GM19328 (cell line): ENCODE measurements at regions not wholly inside any gene's neighbourhood (a gene's known extent, or its start where the extent isn't known, plus 50 kb on each side); places are given as distances from the start of the nearest gene placed in this dataset.
A peak's percentile ranks its signal among the peaks of the same experiment; 100 is the strongest.

ENCODE experiments used
- ATAC-seq: cut with Tn5 transposase; IDR thresholded peaks from one replicate; pipeline ENCODE4 v1.9.1; 2021; ENCODE audit warnings: mild to moderate bottlenecking, moderate library complexity; ENCODE audit not compliant: unreplicated experiment

DNA sequence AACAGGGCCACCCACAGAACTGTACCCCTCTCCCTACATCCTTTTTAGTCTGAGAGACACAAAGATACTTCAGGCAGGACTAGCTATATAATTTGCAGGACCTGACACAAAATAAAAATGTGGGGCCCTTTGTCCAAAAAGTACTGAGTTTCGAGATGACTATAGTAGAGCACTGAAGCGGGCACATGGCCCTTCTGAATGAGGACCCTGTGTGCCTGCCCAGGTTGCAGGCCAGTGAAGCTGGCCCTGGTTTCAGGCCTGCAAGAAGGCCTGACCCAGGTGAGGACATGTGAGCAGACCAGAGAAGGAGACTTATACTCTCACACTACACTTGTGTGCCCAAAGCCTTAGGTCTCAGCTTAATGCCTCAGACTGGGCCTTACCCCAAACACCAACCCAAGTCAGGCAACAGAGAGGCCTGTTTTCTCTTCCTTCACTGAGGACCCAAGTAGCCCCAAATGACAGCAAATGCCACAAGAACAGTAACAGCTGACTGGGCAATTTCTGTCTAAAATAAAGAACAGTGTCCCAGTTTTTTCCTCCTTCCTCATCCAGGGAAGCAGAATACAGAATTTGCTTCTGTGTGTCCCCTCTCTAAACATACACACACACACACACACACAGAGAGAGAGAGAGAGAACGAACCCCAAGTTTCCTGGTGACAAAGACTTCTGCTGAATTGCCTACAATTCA is 100.9 kb upstream of the ARHGEF3 start:
- no peak for ATAC-seq

GRCh38 chr3:56900801-56901200 is 99.1 kb upstream of the ARHGEF3 start:
- ATAC-seq: no peak

- no peak for ATAC-seq
Observed at GRCh38 chr3:56899851-56900250, 98.1 kb upstream of the ARHGEF3 start.

- ATAC-seq: no peak
Observed at GRCh38 chr3:56899078-56899477, 97.3 kb upstream of the ARHGEF3 start.

DNA sequence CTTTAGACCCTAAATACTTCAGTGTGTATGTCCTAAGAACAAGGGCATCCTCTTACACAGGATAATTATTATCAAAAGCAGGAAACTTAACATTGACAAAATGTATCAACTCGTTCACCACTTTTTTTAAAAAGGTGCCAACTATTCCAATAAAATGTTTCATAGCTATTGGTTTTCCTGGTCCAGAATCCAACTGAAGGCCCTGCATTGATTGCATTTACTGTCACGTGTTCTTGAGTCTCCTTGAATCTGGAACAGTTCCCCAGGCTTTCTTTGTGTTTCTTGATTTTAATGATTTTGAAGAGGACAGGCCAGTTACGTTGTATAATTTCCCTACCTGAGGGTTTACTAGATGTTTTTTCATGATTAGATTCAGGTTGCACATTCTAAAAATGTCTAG is 94.6 kb upstream of the ARHGEF3 start:
- no peak for ATAC-seq

GRCh38 chr3:56894881-56895431 is 93.2 kb upstream of the ARHGEF3 start:
- peak; percentile 82 for ATAC-seq

GRCh38 chr3:56890448-56891091 is 88.8 kb upstream of the ARHGEF3 start:
- ATAC-seq: no peak

DNA sequence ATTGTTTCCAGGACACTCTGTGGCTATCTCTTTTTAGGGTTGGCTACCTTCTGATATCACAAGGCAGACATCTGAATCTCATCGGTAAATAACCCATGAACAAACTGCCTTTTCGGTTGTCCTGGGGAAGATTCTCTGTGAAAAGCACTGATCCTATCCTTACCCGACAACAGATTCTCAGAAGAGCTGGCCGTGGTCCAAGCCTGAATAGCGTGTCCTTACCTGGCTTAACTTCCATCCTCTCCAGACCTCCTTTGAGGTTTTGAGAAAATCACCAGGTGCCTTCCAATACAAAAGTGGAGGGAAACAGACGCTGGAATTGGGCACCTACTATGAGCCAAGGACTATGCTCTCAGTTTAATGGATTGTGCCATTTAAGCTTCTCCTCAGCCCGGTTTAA is 87.4 kb upstream of the ARHGEF3 start:
- ATAC-seq: no peak

- no peak for ATAC-seq
Observed at GRCh38 chr3:56887402-56888025, 85.8 kb upstream of the ARHGEF3 start.

DNA sequence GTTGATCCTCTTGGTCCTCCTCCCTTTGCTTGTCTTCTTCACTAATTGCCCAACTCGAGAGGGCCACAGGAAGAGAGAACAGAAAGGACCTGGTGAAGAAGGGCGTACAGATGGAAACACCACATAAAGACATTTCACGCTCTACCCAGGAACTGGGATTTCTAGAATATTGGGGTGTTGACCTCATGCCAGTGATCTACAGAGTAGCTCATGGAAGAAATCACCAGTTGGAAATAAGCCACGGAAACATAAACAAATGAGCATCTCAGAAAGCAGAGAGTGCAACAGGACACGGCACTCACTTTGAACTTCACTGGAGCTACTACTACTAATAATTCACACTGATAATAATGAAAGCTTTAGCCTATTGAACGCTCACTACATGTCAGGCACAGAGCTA is 84.6 kb upstream of the ARHGEF3 start:
- no peak for ATAC-seq

DNA sequence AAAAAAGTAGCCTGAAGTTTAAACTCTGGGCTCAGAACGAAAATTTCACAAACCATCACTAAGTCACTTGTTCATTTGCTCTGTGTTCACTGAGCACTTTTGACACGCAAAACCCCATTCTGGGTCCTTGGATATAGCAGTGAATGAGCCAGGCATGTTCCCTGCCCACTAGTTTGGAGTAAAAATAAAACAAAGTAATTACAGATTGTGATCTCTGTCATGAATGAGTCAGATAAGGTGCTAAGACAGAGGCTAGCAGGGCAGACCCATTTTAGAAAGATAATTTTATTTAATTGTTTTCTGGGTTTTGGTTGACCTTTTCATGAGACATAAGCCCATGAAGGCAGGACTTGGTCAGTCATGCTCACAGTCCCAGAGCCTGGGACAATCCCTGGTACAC is 84.1 kb upstream of the ARHGEF3 start:
- ATAC-seq: no peak

DNA sequence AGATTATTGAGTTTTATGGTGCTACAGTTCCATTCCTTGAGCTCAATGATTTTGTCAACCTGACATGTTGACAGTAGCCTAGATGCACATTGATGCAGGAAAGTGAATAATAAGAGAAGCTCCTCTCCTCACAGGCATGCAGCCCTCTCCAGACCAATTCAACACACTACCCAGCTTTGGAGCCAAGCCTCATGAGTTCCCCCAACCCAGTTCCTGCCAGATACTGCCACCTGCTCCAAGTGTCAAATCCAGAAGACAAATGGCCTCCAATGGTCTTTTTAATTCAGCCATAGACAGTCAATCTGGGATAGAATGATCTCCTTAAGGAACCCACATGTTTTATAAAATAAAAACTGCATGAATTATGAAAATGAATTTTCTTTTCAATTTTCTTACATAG is 83.7 kb upstream of the ARHGEF3 start:
- ATAC-seq: no peak

GRCh38 chr3:56884387-56884786 is 82.6 kb upstream of the ARHGEF3 start:
- no peak for ATAC-seq

GRCh38 chr3:56883828-56884227 is 82.1 kb upstream of the ARHGEF3 start:
- ATAC-seq: no peak

DNA sequence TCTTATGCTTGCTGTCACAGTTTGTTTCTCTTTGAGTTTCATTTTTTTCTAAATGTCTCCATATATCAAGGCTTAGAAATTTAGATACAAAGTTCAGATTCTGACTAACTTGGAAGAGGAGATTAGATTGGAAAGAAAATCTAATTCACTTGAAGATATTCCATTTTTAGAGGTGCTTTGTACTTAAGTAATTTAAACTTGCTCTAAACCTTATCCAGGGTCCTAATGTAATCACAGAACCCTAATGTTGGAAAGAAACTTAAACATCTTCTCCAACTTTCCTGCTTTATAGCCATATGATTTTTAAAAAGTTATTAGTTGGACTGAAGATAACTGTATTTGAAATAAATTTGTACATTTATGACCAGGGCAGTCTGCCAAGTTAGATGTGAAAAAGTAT is 81.1 kb upstream of the ARHGEF3 start:
- ATAC-seq: no peak

- no peak for ATAC-seq
Observed at GRCh38 chr3:56881841-56882240, 80.1 kb upstream of the ARHGEF3 start.

DNA sequence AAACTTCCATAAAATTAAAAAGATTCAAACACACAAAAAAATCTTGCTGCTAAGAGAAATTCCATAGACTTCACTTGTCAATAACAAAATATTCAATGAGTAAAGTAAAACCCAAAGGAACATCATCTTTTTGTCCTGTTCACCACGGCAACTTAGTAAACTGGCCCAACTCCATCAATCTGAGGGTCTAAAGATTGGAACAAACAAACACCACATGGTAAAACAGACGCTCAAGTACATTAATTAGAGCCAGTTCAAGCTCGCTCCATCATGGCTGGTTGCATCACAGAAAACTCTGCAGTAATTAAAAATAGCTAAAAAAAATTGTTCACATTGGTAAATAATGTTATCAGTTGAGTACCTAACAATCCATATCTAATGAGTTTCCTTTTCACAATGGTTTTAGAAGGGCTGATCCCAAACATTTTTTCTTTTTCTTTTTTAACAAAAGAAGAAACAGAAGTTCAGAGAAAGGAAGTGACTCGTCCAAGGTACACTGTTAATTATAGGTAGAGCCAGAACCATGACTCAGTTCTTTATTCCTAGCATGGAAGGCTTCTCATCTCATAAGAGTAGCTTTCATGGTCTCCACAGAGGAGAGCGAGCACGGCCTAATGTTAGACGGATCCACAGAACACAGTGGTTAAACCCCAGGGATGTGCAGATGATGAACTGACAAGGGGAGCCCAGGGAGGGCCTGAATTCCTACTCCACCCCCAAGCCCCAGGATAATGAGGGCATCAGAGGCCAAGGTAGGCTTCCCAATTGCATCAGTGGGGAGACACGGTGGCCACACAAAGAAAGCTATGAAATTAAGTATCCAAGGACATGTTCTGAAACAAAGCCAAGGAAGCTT is 79.2 kb upstream of the ARHGEF3 start:
- ATAC-seq: no peak

DNA sequence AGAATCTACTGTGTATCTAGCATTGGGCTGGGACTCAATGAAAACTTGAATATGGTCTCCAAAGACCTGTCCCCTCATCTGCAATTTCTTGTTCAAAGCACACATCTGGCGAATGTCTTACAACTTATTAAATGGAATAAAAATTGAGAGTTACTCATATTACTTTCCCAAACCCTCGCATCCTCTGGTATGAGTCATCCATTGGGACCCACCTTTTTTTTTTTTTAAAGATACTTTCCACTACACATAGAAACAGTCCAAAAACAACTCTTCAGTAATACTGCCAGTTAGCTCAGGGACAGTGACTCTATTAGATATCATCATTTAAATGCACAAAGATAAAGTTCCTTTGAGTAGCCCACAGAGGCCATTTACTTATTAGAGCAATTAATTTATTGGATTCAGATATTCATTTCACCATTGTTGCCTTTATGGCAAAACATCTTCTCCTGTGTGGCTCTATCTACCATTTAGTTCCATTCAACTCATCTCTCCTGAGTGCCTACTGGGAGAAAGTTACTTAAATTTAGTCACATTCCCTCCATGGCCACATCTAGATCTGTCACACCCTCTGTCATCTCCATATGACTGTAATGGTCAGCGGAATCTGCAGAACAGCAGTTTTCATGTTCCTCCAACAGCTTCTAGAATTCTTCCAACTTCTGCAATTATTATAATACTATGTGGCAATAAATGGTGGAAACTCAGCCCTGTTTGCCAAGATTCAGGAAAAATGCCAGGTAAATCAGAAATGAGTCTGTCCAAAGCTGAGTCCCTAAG is 77.9 kb upstream of the ARHGEF3 start:
- ATAC-seq: no peak

- ATAC-seq: no peak
Observed at GRCh38 chr3:56878074-56878473, 76.3 kb upstream of the ARHGEF3 start.

- ATAC-seq: no peak
Observed at GRCh38 chr3:56876916-56877315, 75.2 kb upstream of the ARHGEF3 start.
